ENCODE measurements at regions not wholly inside any gene's neighbourhood (a gene's known extent, or its start where the extent isn't known, plus 50 kb on each side); places are given as distances from the start of the nearest gene placed in this dataset.

GRCh38 chr13:53204598-53204997, 176.0 kb downstream of the OLFM4 start:
- TF ChIP-seq CTCF (optimal IDR thresholded peaks at IDR 0.05 in 1 of 3, IDR thresholded peaks at IDR 0.05 in 1 of 3, conservative IDR thresholded peaks at IDR 0.05 in 1 of 3; ENCODE audit: extremely low read depth in 1 of 3, insufficient read depth in 2 of 3, low read length in 3 of 3) = no peak
- no peak for TF ChIP-seq EZH2 (IDR thresholded peaks at IDR 0.05; ENCODE audit: low read length)
